Stimulated activated naive CD4-positive, alpha-beta T cell (primary cell): ENCODE measurements at regions not wholly inside any gene's neighbourhood (a gene's known extent, or its start where the extent isn't known, plus 50 kb on each side); places are given as distances from the start of the nearest gene placed in this dataset.

Experiments used
- DNase-seq, 6 experiments: peaks; one replicate each; lab custom pipeline; 2025; lab: John Stamatoyannopoulos, UW

DNA sequence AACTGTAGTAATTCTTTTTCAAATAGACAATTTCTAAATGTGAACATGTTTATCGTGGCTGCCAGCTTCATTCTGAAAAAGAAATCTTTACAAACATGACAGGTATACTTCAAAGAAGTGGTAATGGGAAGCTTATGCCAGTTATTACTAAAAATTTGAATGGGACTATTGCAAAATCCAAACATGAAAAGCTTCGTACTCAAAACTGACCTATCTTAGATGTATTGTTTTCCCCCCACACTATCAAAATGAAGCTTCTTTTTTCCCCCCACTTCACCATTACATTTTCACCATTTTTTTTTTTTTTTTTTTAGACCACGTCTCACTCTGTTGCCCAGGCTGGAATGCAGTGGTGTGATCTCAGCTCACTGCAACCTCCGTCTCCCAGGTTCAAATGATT lies 50.4 kb upstream of the SERTAD2 start:
- DNase-seq, result no peak

DNA sequence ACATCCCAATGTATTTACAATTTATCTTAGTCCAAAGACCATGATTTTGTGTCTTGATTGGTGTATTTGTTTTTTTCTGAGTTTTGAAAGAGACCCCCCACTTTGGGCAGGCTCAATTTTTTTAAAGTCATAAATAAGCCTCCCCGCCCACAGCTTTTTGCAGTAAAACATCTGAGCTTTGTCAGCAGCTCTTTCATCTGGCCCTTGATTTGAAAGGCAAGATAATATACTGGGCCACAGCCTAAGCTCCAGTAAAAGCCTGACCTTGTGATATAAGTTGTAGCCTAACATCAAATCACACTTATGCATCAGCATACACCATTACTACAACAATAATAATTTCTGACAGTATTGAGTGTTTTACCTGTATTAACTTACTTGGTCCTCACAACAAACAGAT lies 51.3 kb upstream of the SERTAD2 start:
- no peak for DNase-seq

DNA sequence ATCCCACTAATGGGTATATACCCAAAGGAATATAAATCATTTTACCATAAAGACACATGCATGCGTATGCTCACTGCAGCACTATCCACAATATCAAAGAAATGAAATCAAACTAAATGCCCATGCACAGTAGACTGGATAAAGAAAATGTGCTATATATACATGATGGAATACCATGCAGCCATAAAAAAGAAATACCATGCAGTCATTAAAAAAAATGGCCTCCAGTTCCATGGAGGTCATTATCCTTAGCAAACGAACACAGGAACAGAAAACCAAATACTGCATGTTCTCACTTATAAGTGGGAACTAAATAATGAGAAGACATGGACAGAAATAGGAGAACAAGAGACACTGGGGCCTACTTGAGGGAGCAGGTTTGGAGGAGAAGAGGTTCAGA lies 53.6 kb upstream of the SERTAD2 start:
- no peak for DNase-seq

DNA sequence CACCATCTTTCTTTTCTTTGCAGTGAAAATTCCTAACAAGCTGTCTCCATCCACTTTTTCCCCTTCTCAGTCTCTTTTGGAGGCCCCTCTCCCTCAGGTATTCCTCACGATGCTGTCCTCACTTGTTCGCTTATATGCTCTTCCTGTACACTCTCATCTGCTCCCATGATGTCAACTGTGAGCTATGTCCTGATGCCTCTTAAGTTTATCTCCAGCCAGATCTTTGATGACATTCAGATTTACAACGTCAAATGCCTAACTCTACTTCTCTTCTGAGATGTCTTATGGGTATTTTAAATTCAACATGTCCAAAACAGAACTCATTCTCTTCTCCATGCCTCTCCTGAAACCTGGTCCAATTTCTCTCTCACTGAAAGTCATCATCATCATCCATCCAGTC lies 55.1 kb upstream of the SERTAD2 start:
- DNase-seq, result no peak

DNA sequence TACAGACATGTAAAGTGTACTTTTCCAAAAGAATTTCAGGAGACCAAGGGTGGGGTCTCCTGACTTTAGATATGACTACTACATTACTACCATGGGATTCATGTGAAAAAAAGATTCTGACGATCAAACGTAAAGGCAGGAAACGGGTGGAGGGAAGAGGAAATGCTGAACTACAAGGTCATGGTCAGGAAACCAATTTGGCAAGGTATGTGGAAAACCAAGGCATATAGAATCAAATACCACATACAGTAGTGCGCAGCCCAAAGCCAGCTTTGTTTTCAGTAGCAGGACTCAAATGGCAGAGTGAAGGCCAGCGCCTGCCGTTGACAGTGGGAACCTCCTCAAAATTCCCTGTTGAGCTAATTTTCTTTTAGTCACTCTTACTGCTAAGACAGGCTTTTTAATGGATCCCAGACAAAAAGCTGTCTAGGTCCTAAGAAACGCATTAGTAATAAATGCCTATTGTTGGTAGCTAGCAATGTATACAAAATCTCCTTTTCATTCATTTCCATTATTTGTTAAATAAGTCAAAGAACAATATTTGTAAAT lies 57.6 kb upstream of the SERTAD2 start:
- DNase-seq, result peak in 2 of 6 experiments; percentile 8 to 11

DNA sequence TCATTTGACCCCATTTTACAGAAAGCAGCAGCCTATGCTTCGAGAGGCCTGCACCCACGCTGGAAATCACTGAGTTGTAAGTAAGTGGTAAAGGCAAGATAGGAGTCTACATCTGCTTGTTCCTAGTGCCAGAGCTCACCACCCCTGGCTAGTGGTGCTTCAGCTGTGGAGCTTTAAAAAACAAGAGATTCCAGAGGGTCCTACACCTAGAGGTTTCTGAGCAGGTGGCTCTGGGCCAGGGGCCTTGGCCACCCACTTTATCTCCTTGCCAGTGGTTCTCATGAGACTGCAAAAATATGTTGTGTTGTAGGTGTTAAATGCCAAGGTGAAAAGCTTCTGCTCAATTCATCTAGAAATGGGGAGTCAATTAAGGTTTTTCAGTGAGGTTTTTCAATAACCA lies 60.0 kb upstream of the SERTAD2 start:
- no peak for DNase-seq

DNA sequence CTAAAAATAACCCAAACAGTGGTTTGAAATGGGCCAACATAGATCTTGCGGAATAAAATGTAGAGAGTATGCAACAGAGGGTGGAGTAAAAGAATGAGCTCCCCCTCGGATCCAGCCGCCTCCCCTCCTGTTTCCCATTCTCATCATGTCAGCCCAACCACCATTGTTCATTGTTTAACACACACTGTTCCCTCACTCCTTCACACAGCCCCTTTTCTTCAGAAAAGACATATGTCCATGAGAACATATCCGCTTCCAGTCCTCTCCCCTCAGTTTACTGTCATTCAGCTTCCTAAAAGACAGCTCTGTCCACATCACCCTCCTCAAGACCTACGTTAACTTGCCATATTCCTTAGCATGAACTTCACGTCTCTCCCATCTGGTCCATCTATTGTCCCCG lies 62.9 kb upstream of the SERTAD2 start:
- no peak for DNase-seq

DNA sequence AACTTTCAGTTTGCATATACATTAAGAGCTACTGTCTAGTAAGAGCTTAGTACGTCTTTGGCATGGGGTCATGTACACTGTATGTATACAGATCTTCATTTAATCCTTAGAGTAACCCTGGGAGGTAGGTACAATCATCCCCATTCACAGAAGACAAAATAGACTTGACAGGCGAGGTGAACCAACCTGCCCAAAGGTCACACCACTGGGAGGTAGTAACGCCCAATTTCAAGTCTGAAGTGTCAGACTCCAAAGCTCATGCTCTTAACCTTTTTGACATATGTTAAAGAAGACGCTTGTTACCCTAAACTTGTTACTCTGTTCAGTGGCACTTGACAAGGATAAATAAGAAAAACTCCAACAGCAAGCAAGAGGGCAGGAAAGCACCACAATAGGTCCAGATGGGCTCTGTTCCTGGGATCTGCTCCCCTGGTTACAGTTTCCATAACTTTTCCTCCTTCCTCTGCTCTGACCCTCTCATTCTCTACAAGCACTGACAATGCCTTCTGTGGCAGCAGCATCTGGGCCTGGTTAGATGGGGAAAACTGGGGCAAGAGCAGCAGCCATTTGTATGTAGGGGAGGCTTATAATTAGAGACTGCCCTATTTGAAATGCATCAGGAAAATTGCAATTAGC lies 64.7 kb upstream of the SERTAD2 start:
- no peak for DNase-seq

DNA sequence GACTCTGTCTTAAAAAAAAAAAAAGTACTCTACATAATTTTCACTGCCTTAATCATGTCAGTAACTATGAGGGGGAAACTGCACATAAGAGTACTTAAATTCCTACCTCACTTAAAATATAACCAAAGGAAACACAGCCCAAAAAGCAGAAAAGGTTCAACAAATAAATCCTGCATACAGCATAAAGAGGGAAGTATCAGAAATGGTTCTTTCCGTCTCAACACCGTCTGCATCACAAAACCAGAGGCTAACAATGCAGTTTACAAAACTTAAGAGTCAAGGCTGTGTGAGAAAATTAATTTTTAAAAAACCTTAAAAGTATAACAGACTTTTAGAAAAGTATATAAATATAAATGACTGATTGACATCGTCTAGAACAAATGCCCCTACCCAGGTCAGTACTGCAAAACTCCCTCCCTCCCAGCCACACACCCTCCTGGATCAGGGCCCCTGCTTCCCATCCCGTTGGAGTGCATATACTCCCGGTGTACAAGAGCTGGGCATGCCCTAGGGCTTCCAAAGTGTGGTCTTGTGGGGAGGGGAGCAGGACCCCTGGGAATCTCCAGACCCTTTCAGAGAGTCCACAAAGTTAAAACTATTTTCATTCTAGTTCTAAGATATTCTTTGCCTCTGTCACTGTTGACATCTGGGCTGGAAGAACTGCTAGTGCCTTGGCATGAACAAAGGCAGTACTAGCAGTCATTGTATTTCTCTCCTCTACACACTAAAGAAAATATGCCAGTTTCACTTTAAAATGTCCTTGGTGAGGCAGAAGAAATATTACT lies 67.0 kb upstream of the SERTAD2 start:
- DNase-seq, result no peak

DNA sequence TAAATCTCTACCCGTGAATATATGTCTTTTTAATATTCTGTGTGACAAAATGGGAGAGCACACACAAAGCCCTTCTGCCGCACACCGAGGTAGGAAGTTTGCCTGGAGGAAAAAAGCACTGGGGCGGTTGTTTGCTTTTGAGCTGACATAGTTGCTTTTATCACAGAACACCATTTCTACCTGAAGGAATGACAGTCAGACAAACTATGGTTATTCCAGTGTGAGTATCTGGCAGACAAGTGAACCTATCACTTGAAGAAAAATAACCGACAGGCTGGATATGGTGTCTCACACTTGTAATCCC lies 67.6 kb upstream of the SERTAD2 start:
- no peak for DNase-seq

DNA sequence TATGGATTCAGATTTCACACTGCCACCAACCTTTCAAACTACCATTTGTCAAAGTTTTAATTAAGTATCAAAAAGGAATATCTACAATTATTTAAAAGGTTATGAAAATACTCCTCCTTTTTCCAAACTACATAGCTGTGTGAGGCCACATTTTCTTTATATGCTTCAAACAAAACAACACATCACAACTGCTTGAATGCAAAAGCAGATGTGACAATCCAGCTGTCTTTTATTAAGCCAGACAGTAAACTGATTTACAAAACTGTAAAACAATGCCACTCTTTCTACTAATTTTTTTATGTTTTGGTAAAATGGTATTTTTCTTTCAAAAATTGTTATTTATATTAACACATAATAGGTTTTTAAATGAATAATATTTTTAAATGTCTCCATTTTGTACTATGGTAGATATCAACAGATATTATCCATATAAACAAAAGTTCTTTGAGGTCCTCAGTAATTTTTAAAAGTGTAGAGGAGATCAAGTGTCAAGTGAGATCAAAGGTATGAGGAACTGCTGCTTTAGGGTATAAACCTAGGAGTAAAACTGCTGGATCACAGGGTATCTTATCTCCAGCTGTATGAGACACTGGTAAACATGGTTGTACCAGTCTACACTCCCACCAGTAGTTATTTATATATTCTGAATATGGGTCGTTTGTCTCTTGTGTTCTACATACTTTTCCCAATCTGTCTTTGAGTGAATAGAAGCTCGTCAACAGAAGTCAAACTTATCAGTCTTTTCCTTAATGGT lies 68.8 kb upstream of the SERTAD2 start:
- DNase-seq, result no peak

DNA sequence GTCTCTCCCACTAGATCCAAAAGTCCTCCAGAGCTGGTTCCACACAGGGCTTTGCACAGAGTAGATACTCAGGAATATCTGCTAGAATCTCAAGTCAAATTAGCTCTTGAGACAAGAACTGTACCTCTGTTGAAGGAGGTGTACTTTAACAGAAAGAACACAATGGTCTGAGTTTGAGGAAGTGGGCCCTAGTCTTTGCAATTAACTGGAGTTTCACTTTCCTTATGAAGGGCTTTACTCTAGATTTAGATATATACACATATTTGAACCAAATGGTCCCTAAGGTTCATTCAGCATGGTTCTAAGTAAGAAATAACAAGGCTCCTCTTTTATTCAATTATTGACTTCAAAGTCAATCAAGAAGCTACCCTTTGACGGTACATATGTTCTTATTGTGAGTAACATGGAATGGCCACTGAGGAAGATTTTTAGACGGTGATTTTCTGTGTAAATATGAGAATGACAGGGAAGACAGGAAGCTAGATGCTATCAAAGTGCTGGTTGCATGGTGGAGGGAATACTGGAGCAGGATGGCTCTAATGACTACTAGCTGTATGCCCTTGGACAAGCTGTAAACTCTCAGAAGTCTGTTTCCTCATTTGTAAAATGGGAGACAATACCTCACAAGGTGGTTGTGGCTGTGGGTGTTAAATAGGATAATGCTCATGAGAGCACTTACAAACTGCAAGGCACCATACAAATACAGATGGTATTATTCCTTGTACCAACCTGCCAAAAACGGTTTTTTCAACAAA lies 73.5 kb upstream of the SERTAD2 start:
- peak in 2 of 6 experiments; percentile 18 to 20 for DNase-seq

DNA sequence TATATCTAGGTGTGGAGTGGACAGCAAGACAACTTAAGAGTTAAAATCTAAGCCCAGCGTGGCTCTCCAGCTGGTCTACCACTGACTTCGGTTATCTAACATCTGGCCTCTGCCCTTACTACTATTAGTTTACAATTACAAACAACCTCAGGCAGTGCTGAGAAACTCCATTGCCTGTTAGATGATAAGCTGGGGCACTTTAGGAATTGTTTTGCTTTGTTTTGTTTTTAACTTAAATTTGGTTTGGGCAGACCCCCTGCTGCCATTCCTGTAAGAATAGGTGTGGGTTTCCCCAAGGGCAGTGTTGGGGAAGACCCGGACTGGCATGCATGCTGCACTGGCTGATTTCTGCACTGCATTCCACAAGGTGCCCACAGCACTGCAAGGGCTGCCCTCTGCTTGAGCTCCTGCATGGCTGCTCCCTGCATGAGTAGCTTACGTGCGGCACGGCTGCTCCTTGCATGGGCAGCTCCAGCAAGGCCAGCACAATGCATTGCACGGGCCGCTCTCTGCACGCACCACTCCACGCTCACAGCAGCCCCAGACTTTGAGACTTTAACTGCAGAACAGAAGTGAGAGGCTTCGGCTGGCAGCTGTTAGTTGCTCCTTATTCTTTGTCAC lies 74.2 kb upstream of the SERTAD2 start:
- no peak for DNase-seq

DNA sequence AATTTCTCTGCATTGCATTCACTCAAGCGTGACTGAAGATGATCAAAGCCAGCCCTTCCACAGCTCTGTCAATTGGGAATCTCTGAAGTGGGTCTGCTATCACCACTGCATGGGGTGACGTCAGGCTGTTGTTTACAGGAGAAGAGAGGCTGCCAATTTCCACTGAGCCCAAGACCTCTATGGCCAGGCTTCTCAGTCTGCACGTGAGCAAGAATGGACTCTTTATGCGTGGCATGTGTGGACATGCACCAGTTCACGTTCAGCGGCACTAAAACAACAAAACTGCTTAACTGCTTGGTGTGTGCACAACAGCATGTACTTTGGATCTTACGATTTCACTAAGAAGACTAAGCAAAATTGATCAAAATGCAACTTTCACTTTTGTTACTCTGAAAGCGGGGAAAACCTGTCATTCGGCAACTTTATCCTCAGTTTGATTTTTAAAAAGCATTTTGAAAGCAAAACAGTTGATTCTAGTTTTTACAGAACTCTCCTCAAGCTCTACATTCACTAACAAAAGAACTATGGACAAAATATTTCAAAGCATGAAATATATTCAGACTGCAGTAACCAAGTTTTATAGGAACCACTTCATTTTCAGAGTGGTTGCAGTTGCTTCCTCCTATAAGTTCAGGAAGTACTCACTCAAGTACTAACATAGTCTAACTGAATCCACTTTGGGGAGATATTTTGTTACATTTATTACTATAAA lies 77.0 kb upstream of the SERTAD2 start:
- peak; percentile 26 to 70 (median 40) for DNase-seq

DNA sequence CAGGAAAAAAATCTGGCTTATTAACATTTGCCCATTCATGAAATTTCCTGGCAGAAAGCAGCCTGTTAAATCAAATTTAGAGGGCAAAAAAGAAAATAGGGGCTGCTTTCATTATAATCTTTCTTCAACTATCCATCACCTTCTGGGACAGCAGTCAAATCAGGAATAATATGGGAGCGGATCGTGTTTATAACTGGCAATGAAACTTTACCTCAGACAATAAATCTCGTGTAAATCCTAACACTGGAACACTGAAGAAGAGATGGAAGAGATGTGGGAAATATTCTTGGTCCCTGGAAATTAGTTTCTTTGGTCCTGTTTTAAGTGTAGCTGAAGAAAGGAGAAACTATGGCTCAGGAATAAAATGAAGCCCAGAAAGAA lies 77.5 kb upstream of the SERTAD2 start:
- no peak for DNase-seq

DNA sequence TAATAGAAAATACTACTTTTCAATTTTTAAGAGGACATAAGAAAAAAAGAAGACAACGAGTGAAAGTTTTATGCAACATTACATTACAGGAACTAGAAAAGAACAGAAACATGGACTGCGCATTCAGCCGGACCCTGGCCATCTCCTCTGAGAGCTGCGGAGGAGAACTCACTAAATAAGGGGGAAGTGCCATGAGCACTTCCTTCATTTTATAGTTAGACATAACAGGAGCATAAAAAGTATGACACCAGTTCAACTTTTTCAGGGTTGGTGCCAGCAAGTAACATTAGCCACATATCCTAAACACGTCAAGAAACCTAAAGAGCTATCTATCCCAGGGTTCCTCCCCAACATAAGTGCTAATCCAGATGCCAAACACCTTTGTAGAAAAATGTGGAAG lies 78.0 kb upstream of the SERTAD2 start:
- DNase-seq, result no peak

DNA sequence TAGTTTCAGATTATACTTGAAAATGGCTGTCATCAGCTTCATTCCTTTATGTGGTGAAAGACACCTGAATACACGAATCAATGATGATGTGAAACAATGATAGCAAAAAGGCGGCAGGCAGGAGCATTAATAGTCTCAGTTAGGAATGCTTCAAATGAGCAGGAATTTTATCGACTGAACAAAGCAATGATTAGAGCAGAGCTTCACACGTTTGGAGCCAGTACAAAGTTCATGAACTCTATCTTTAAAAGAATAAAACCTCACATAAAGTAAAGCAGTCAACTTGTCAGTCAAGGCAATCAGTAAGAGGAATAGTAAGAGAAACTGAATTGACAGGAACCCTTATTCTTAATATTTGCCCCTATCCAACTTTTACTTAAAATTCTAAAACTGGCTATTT lies 78.4 kb upstream of the SERTAD2 start:
- no peak for DNase-seq

DNA sequence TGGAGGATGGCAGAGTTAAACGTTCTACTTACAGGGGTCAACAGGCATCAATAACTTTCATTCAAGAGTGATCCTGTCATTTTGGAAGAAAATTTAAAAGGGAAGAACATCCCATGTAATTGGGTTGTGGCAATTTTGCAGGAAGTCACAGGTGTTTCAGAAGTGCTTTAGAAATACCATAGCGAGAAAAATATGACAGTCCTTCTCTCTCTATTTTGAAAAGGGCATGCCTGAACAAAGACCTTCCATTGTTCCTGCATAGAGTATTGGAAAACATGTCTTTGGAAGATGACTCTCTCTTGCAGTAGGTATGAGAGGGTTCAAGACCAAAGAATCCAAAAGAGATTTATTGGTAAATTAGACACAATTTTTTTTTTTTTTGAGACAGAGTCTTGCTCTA lies 81.8 kb upstream of the SERTAD2 start:
- no peak for DNase-seq

DNA sequence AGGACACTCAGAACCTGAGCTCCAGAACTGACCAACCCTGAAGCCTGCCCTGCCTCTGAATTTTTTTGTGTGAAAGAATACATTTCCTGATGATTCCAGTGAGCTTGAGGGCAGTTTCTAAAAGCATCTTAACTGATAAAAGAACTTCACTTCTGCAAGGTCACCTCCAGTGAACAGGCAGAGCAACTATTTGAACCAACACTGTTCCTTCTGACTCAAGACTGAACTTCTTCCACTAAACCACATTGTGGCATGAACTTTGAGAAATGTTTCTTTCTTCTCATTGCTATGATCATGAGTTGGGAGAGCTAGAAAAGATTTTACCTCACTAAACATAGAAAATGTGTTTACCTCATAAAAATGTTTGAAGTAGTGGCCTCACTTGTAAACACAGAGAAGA lies 83.8 kb upstream of the SERTAD2 start:
- DNase-seq, result no peak

DNA sequence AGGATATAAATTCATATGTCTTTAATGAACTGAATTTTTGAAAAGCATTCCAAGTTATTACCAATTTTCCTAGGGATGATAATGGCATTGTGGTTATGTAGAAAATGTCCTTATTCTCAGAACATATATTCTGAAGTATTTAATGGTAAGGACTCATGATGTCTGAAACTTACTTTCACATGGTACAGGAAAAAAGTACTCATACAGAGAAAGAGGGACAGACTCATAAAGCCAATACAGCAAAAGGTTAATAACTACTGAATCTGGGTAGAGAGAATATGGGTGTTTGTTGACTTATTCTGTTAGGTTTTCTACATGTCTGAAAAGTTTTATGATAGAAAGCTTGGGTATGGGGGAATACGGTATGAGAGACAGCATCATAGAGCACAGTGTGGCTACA lies 84.3 kb upstream of the SERTAD2 start:
- DNase-seq, result no peak

DNA sequence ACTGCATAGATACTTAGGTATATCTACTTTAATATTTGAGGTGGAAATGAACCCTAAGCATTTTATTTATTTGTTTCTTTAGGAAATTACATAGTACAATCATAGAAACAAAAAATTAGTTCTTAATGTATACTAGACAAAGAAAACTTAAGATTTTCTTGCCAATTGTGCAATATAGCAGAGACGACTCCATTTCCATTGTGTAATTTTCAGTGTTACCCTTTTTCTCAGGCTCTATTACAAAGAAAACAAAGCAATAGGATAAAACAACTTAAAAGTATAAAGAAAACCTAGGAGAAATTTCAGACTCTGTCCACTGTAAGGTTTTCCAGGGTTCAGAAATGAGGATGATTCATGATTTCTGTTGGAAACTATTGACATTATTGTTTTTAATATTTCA lies 89.0 kb upstream of the SERTAD2 start:
- no peak for DNase-seq
